Retinal pigment epithelial cell (primary cell): ENCODE measurements at regions not wholly inside any gene's neighbourhood (a gene's known extent, or its start where the extent isn't known, plus 50 kb on each side); places are given as distances from the start of the nearest gene placed in this dataset.

ENCODE experiments used
- DNase-seq: peaks from one replicate; pipeline ENCODE4 v3.0.0-alpha.2; 2010; ENCODE audit warnings: low read depth
- H3K4me3 ChIP-seq: 2 replicates; pipeline ENCODE4 v1.5.1; 2011; ENCODE audit warnings: mild to moderate bottlenecking, low read length, control low read depth, moderate library complexity
- CTCF ChIP-seq: conservative IDR thresholded peaks from 2 replicates; pipeline ENCODE4 v1.5.1; 2011; ENCODE audit warnings: low read depth, low read length, control low read depth, inconsistent platforms

GRCh38 chr6:137967689-137968454 lies 100.8 kb downstream of the TNFAIP3 start:
- TF ChIP-seq CTCF: no peak
- H3K4me3 ChIP-seq: no peak overlapping the region

GRCh38 chr6:137968455-137968804 lies 101.4 kb downstream of the TNFAIP3 start:
- TF ChIP-seq CTCF: no peak
- H3K4me3 ChIP-seq: no peak overlapping the region
- no peak for DNase-seq

More at GRCh38 chr6:137967689-137968454, 100.8 kb downstream of the TNFAIP3 start:
- no peak for DNase-seq

GRCh38 chr6:137968901-137969300 lies 101.8 kb downstream of the TNFAIP3 start:
- no peak for TF ChIP-seq CTCF
- DNase-seq: no peak

GRCh38 chr6:137969874-137970273 lies 102.8 kb downstream of the TNFAIP3 start:
- H3K4me3 ChIP-seq: no peak overlapping the region
- TF ChIP-seq CTCF: no peak
- no peak for DNase-seq

More at GRCh38 chr6:137968901-137969300, 101.8 kb downstream of the TNFAIP3 start:
- no peak overlapping the region for H3K4me3 ChIP-seq

GRCh38 chr6:137970368-137970767 lies 103.3 kb downstream of the TNFAIP3 start:
- TF ChIP-seq CTCF: no peak
- H3K4me3 ChIP-seq: no peak overlapping the region
- DNase-seq: no peak

- TF ChIP-seq CTCF: no peak
- H3K4me3 ChIP-seq: no peak overlapping the region
- no peak for DNase-seq
Observed at GRCh38 chr6:137973201-137973600, 106.1 kb downstream of the TNFAIP3 start.
